SU-DHL-6 (cell line): ENCODE measurements at regions not wholly inside any gene's neighbourhood (a gene's known extent, or its start where the extent isn't known, plus 50 kb on each side); places are given as distances from the start of the nearest gene placed in this dataset.

Experiments used
- H2AFZ ChIP-seq: fragments of 200-600 bp; sonication (generic); 2 replicates; pipeline ENCODE4 v1.6.1; 2014; ENCODE audit warnings: low read depth, mild to moderate bottlenecking, moderate library complexity, mixed read lengths, antibody characterized with exemption, low read length; ENCODE audit not compliant: severe bottlenecking
- H3F3A ChIP-seq: fragments of 200-600 bp; shearing (Covaris generic); 2 replicates; pipeline ENCODE4 v1.6.0; 2016; ENCODE audit warnings: antibody characterized with exemption, mild to moderate bottlenecking; ENCODE audit not compliant: insufficient read depth
- H3K27ac ChIP-seq: fragments of 200-600 bp; sonication (generic); 2 replicates; pipeline ENCODE4 v1.5.1; 2016; ENCODE audit warnings: low read depth, mild to moderate bottlenecking, low read length, moderate library complexity, mixed read lengths
- H3K27me3 ChIP-seq: fragments of 200-600 bp; sonication (generic), shearing (Covaris generic); 2 replicates; pipeline ENCODE4 v1.6.0; 2014; ENCODE audit warnings: mild to moderate bottlenecking, low read length
- H3K36me3 ChIP-seq: fragments of 200-600 bp; sonication (generic); 2 replicates; pipeline ENCODE4 v1.6.1; 2014; ENCODE audit warnings: mild to moderate bottlenecking, low read length, mixed read lengths
- H3K4me2 ChIP-seq: fragments of 300-600, 200-600 bp; shearing (Covaris generic), sonication (generic); 2 replicates; pipeline ENCODE4 v1.6.0; 2014; ENCODE audit warnings: low read length, low read depth, mild to moderate bottlenecking; ENCODE audit not compliant: poor library complexity, severe bottlenecking
- H3K4me3 ChIP-seq: fragments of 200-600 bp; sonication (generic); 2 replicates; pipeline ENCODE4 v1.5.1; 2014; ENCODE audit warnings: antibody characterized with exemption, low read length, mild to moderate bottlenecking, mixed read lengths; ENCODE audit not compliant: insufficient read depth, poor library complexity, severe bottlenecking
- H3K79me2 ChIP-seq: fragments of 200-600 bp; sonication (generic); 2 replicates; pipeline ENCODE4 v1.6.1; 2014; ENCODE audit warnings: mild to moderate bottlenecking, low read length, moderate library complexity; ENCODE audit not compliant: insufficient read depth
- H3K9ac ChIP-seq: fragments of 200-600 bp; sonication (generic); 2 replicates; pipeline ENCODE4 v1.7.0; 2014; ENCODE audit warnings: mild to moderate bottlenecking, low read length
- H3K9me2 ChIP-seq: fragments of 200-600 bp; sonication (generic); replicated peaks from 2 replicates; pipeline ENCODE4 v1.6.1; 2014; ENCODE audit warnings: low read length; ENCODE audit not compliant: insufficient read depth
- H3K9me3 ChIP-seq: fragments of 200-600 bp; sonication (generic); 2 replicates; pipeline ENCODE4 v1.6.1; 2014; ENCODE audit warnings: low read length, mixed read lengths; ENCODE audit not compliant: insufficient read depth
- H4K20me1 ChIP-seq: fragments of 200-600 bp; sonication (generic); 2 replicates; pipeline ENCODE4 v1.6.1; 2014; ENCODE audit warnings: low read depth, mild to moderate bottlenecking, antibody characterized with exemption, low read length, moderate library complexity, mixed read lengths
- EZH2phosphoT487 ChIP-seq: fragments of 200-600 bp; sonication (generic), shearing (Covaris generic); conservative IDR thresholded peaks from 2 replicates; pipeline ENCODE4 v1.6.1; 2018; ENCODE audit warnings: mild to moderate bottlenecking, antibody characterized with exemption, low read length, moderate library complexity, mixed read lengths
- TF ChIP-seq, protein P1 (sequence below): fragments of 200-600 bp; sonication (generic); IDR thresholded peaks from one replicate; pipeline ENCODE4 v1.5.1; 2017; ENCODE audit warnings: antibody characterized with exemption, mild to moderate bottlenecking, low read length, moderate library complexity; ENCODE audit not compliant: insufficient read depth, poor library complexity, severe bottlenecking

DNA sequence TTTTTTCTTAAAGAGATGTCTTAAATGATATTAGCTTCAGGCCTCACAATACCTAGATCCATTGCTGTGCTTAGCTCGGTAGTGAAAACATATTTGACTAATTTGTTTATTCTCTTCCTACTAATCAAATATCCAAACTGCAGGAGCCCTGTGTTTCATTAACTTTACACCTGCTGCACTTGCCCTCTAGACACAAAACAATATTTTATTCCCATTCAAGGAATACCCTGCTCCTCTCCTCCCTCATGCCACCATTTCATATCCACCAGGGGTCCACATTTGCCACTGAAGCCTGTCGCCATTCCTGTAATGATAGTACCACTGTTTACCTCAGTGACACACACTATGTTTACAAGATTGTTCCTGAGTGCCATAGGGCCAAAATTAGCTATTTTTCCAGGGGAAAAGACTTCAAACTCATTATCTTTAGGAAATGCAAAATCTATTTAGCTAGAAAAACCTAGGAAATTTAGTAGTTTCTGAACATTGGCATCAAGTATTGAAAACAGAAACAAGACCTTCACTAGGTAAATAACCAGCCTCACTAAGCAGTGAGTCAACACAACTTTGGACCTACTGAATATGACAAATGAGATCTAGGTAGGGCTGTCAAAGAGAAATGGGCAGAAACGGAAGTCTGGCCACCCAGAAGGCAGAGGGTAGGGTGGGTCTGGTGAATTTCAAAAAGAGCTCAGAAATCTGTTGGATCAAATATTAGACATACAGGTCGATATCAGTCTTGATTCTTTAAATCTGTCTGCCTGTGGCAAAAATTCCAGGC is 134.6 kb upstream of the KCNK1 start:
- H3K9me3 ChIP-seq, result no peaks in the 10 kb centered on the region
- no peak overlapping the region for H3K4me3 ChIP-seq
- H3K36me3 ChIP-seq, result no peaks in the 10 kb centered on the region
- TF ChIP-seq, protein P1, sequence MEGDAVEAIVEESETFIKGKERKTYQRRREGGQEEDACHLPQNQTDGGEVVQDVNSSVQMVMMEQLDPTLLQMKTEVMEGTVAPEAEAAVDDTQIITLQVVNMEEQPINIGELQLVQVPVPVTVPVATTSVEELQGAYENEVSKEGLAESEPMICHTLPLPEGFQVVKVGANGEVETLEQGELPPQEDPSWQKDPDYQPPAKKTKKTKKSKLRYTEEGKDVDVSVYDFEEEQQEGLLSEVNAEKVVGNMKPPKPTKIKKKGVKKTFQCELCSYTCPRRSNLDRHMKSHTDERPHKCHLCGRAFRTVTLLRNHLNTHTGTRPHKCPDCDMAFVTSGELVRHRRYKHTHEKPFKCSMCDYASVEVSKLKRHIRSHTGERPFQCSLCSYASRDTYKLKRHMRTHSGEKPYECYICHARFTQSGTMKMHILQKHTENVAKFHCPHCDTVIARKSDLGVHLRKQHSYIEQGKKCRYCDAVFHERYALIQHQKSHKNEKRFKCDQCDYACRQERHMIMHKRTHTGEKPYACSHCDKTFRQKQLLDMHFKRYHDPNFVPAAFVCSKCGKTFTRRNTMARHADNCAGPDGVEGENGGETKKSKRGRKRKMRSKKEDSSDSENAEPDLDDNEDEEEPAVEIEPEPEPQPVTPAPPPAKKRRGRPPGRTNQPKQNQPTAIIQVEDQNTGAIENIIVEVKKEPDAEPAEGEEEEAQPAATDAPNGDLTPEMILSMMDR, result no peak
- no peak for TF ChIP-seq EZH2phosphoT487
- H3K27ac ChIP-seq, result no peak overlapping the region
- H2AFZ ChIP-seq, result no peak overlapping the region
- no peaks in the 10 kb centered on the region for H3K9me2 ChIP-seq
- no peaks in the 10 kb centered on the region for H4K20me1 ChIP-seq
- no peaks in the 10 kb centered on the region for H3K79me2 ChIP-seq
- H3K27me3 ChIP-seq, result no peaks in the 10 kb centered on the region
- H3K9ac ChIP-seq, result no peak overlapping the region
- H3F3A ChIP-seq, result no peaks in the 10 kb centered on the region
- no peak overlapping the region for H3K4me2 ChIP-seq

DNA sequence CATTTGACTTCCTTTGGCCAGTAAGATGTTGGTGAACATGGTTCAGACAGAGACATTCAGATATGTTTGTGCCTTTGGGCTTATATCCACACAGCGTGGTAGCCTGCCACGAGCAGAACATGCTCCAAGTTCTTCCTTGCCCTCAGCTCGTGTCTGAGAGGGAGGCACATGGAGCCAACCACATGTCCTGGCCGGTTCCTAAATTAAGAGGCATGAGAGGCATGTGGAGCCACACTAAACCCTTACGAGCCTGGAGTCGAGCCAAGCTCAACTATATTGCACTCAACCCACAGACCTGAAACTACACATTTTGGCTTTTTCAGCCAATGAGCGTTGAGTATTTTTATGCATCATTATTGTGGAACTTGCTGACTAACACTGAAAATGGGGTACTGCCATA is 133.7 kb upstream of the KCNK1 start:
- H3K36me3 ChIP-seq, result no peaks in the 10 kb centered on the region
- H3K27ac ChIP-seq, result no peak overlapping the region
- no peak overlapping the region for H3K4me3 ChIP-seq
- no peaks in the 10 kb centered on the region for H3F3A ChIP-seq
- H3K27me3 ChIP-seq, result no peaks in the 10 kb centered on the region
- H2AFZ ChIP-seq, result no peak overlapping the region
- no peaks in the 10 kb centered on the region for H4K20me1 ChIP-seq
- no peaks in the 10 kb centered on the region for H3K9me3 ChIP-seq
- H3K9ac ChIP-seq, result no peak overlapping the region
- TF ChIP-seq EZH2phosphoT487, result no peak
- TF ChIP-seq, protein P1, result no peak
- no peaks in the 10 kb centered on the region for H3K79me2 ChIP-seq
- H3K4me2 ChIP-seq, result no peak overlapping the region
- H3K9me2 ChIP-seq, result no peaks in the 10 kb centered on the region

DNA sequence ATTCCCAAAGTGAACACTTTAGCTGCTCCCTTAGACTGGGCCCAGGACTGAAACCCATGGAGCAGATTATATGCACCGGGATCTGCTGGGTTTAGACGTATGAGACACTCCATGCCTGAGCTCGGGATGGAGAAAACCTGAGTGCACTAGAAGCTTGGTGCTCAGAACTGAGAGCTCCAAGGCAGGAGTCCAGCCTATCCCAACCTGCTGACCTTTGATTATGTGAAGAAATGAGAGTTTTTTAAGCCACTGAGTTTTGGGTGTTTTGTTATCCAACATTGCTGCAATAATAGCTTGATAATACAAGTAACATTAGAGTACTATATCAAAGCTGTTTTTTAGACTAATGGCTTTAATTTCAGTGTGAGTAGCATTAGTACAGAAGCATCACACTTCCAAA is 131.5 kb upstream of the KCNK1 start:
- Histone ChIP-seq H3K4me3 (no peak overlapping the region), H4K20me1 (no peaks in the 10 kb centered on the region), H3K9me3 (no peaks in the 10 kb centered on the region), H3K27me3 (no peaks in the 10 kb centered on the region), H3K4me2 (no peak overlapping the region), H3K9me2 (no peaks in the 10 kb centered on the region), H3K27ac (no peak overlapping the region), H3K36me3 (no peaks in the 10 kb centered on the region), H3F3A (no peaks in the 10 kb centered on the region), H2AFZ (no peak overlapping the region), H3K9ac (no peak overlapping the region), H3K79me2 (no peaks in the 10 kb centered on the region)
- no peak for TF ChIP-seq EZH2phosphoT487
- TF ChIP-seq, protein P1, result no peak
